T-helper 17 cell (primary cell): ENCODE measurements at regions not wholly inside any gene's neighbourhood (a gene's known extent, or its start where the extent isn't known, plus 50 kb on each side); places are given as distances from the start of the nearest gene placed in this dataset.

Source experiments
- ATAC-seq: fragments of 150-1000 bp; cut with Tn5 transposase; 2 replicates; pipeline ENCODE4 v1.10.0; 2021; ENCODE audit warnings: mild to moderate bottlenecking, moderate library complexity
- DNase-seq, 3 donors: peaks; one replicate each; pipeline versions ENCODE4 v3.0.0 to v3.0.0-alpha.2; 2020 to 2021
- H3K9me3 ChIP-seq: one replicate; pipeline ENCODE4 v1.7.0; 2013; ENCODE audit warnings: low read length, mild to moderate bottlenecking; ENCODE audit not compliant: control insufficient read depth, poor library complexity, severe bottlenecking
- H3K27ac Mint-ChIP-seq: one replicate; pipeline ENCODE4 v1.8.0; 2022; ENCODE audit warnings: mild to moderate bottlenecking, moderate library complexity, mixed read lengths
- H3K27me3 Mint-ChIP-seq: one replicate; pipeline ENCODE4 v1.8.0; 2022; ENCODE audit warnings: mixed read lengths
- H3K36me3 Mint-ChIP-seq: one replicate; pipeline ENCODE4 v1.8.0; 2022; ENCODE audit warnings: low read depth, mixed read lengths
- H3K4me1 Mint-ChIP-seq: one replicate; pipeline ENCODE4 v1.8.0; 2022; ENCODE audit warnings: mild to moderate bottlenecking, mixed read lengths
- H3K4me3 Mint-ChIP-seq: one replicate; pipeline ENCODE4 v1.8.0; 2022; ENCODE audit warnings: mild to moderate bottlenecking, moderate library complexity, mixed read lengths

- Mint-ChIP-seq H3K27me3 (peaks cover 33% of the 10 kb centered on the region), H3K4me3 (no peak overlapping the region), H3K27ac (no peak overlapping the region), H3K4me1 (peaks cover 2% of the 10 kb centered on the region), H3K36me3 (no peaks in the 10 kb centered on the region)
- no peaks in the 10 kb centered on the region for H3K9me3 ChIP-seq
- ATAC-seq (no peak), DNase-seq (no peak)
These were observed 315.7 kb downstream of the FOXL1 start for GRCh38 chr16:86894029-86894567.

- H3K9me3 ChIP-seq = no peaks in the 10 kb centered on the region
- DNase-seq (no peak), ATAC-seq (no peak)
- Mint-ChIP-seq H3K36me3 (no peaks in the 10 kb centered on the region), H3K4me3 (no peak overlapping the region), H3K27ac (no peak overlapping the region), H3K27me3 (peaks cover 33% of the 10 kb centered on the region), H3K4me1 (peaks cover 2% of the 10 kb centered on the region)
These were observed 316.6 kb downstream of the FOXL1 start for GRCh38 chr16:86894925-86895324.

GRCh38 chr16:86895606-86896005 is 317.3 kb downstream of the FOXL1 start:
- Mint-ChIP-seq H3K27ac (no peak overlapping the region), H3K4me1 (peaks cover 2% of the 10 kb centered on the region), H3K27me3 (peaks cover 33% of the 10 kb centered on the region), H3K4me3 (no peak overlapping the region), H3K36me3 (no peaks in the 10 kb centered on the region)
- no peaks in the 10 kb centered on the region for H3K9me3 ChIP-seq
- DNase-seq (no peak), ATAC-seq (no peak)

- peaks cover 38% of the 10 kb centered on the region for H3K27me3 Mint-ChIP-seq
- H3K27ac Mint-ChIP-seq = no peak overlapping the region
- no peaks in the 10 kb centered on the region for H3K36me3 Mint-ChIP-seq
- H3K9me3 ChIP-seq = no peaks in the 10 kb centered on the region
- H3K4me3 Mint-ChIP-seq = no peak overlapping the region
- ATAC-seq (no peak), DNase-seq (no peak)
- H3K4me1 Mint-ChIP-seq = peaks cover 2% of the 10 kb centered on the region
These were observed 318.6 kb downstream of the FOXL1 start for GRCh38 chr16:86896976-86897375.

GRCh38 chr16:86897486-86897885 is 319.1 kb downstream of the FOXL1 start:
- no peaks in the 10 kb centered on the region for H3K9me3 ChIP-seq
- H3K4me3 Mint-ChIP-seq = no peak overlapping the region
- no peak overlapping the region for H3K27ac Mint-ChIP-seq
- ATAC-seq (no peak), DNase-seq (no peak)
- no peaks in the 10 kb centered on the region for H3K36me3 Mint-ChIP-seq
- H3K4me1 Mint-ChIP-seq = peaks cover 2% of the 10 kb centered on the region
- H3K27me3 Mint-ChIP-seq = peaks cover 38% of the 10 kb centered on the region

GRCh38 chr16:86898386-86898785 is 320.0 kb downstream of the FOXL1 start:
- no peak overlapping the region for H3K27ac Mint-ChIP-seq
- no peaks in the 10 kb centered on the region for H3K36me3 Mint-ChIP-seq
- H3K4me3 Mint-ChIP-seq = no peak overlapping the region
- no peaks in the 10 kb centered on the region for H3K4me1 Mint-ChIP-seq
- DNase-seq (no peak), ATAC-seq (no peak)
- no peaks in the 10 kb centered on the region for H3K9me3 ChIP-seq
- H3K27me3 Mint-ChIP-seq = peaks cover 35% of the 10 kb centered on the region

GRCh38 chr16:86899151-86899550 is 320.8 kb downstream of the FOXL1 start:
- H3K27me3 Mint-ChIP-seq = peaks cover 35% of the 10 kb centered on the region
- no peak overlapping the region for H3K27ac Mint-ChIP-seq
- H3K4me3 Mint-ChIP-seq = no peak overlapping the region
- no peaks in the 10 kb centered on the region for H3K36me3 Mint-ChIP-seq
- H3K9me3 ChIP-seq = no peaks in the 10 kb centered on the region
- no peaks in the 10 kb centered on the region for H3K4me1 Mint-ChIP-seq
- no peak for DNase-seq
- ATAC-seq = no peak

GRCh38 chr16:86899757-86900156 is 321.4 kb downstream of the FOXL1 start:
- no peaks in the 10 kb centered on the region for H3K36me3 Mint-ChIP-seq
- no peaks in the 10 kb centered on the region for H3K4me1 Mint-ChIP-seq
- H3K9me3 ChIP-seq = no peaks in the 10 kb centered on the region
- H3K4me3 Mint-ChIP-seq = no peak overlapping the region
- H3K27me3 Mint-ChIP-seq = peaks cover 31% of the 10 kb centered on the region
- no peak overlapping the region for H3K27ac Mint-ChIP-seq
- no peak for DNase-seq
- ATAC-seq = no peak

GRCh38 chr16:86901483-86901882 is 323.1 kb downstream of the FOXL1 start:
- no peaks in the 10 kb centered on the region for H3K9me3 ChIP-seq
- H3K4me3 Mint-ChIP-seq = no peak overlapping the region
- H3K27ac Mint-ChIP-seq = no peak overlapping the region
- no peaks in the 10 kb centered on the region for H3K36me3 Mint-ChIP-seq
- no peak for ATAC-seq
- no peaks in the 10 kb centered on the region for H3K4me1 Mint-ChIP-seq
- no peak for DNase-seq
- peaks cover 21% of the 10 kb centered on the region for H3K27me3 Mint-ChIP-seq

- Mint-ChIP-seq H3K4me1 (no peaks in the 10 kb centered on the region), H3K36me3 (no peaks in the 10 kb centered on the region), H3K4me3 (no peak overlapping the region), H3K27ac (no peak overlapping the region), H3K27me3 (peaks cover 23% of the 10 kb centered on the region)
- no peaks in the 10 kb centered on the region for H3K9me3 ChIP-seq
- no peak for DNase-seq
- ATAC-seq = no peak
These were observed 324.3 kb downstream of the FOXL1 start for GRCh38 chr16:86902656-86903001.

GRCh38 chr16:86903068-86903467 is 324.7 kb downstream of the FOXL1 start:
- H3K9me3 ChIP-seq = no peaks in the 10 kb centered on the region
- DNase-seq (no peak), ATAC-seq (no peak)
- Mint-ChIP-seq H3K36me3 (no peaks in the 10 kb centered on the region), H3K4me3 (no peak overlapping the region), H3K27ac (no peak overlapping the region), H3K4me1 (no peaks in the 10 kb centered on the region), H3K27me3 (peaks cover 23% of the 10 kb centered on the region)

- ATAC-seq = no peak
- no peaks in the 10 kb centered on the region for H3K36me3 Mint-ChIP-seq
- H3K4me3 Mint-ChIP-seq = no peak overlapping the region
- H3K4me1 Mint-ChIP-seq = no peaks in the 10 kb centered on the region
- H3K27me3 Mint-ChIP-seq = peaks cover 23% of the 10 kb centered on the region
- DNase-seq = no peak
- no peak overlapping the region for H3K27ac Mint-ChIP-seq
- no peaks in the 10 kb centered on the region for H3K9me3 ChIP-seq
These were observed 327.0 kb downstream of the FOXL1 start for GRCh38 chr16:86905302-86905701.

GRCh38 chr16:86906623-86907022 is 328.3 kb downstream of the FOXL1 start:
- H3K4me1 Mint-ChIP-seq = no peaks in the 10 kb centered on the region
- no peaks in the 10 kb centered on the region for H3K9me3 ChIP-seq
- H3K36me3 Mint-ChIP-seq = no peaks in the 10 kb centered on the region
- H3K27ac Mint-ChIP-seq = no peak overlapping the region
- no peak for ATAC-seq
- no peak overlapping the region for H3K4me3 Mint-ChIP-seq
- peaks cover 18% of the 10 kb centered on the region for H3K27me3 Mint-ChIP-seq
- no peak for DNase-seq

- no peaks in the 10 kb centered on the region for H3K9me3 ChIP-seq
- Mint-ChIP-seq H3K27me3 (peaks cover 8% of the 10 kb centered on the region), H3K36me3 (no peaks in the 10 kb centered on the region), H3K4me3 (no peak overlapping the region), H3K27ac (no peak overlapping the region), H3K4me1 (no peaks in the 10 kb centered on the region)
- ATAC-seq (no peak), DNase-seq (no peak)
These were observed 331.2 kb downstream of the FOXL1 start for GRCh38 chr16:86909359-86910160.
